MCF 10A (cell line): ENCODE measurements at regions not wholly inside any gene's neighbourhood (a gene's known extent, or its start where the extent isn't known, plus 50 kb on each side); places are given as distances from the start of the nearest gene placed in this dataset.

Source experiments
- BruUV-seq: library from RNA; stranded (reverse); fragments of 400-500 nt; replicated peaks from 2 replicates; lab custom pipeline; 2021; lab: Mats Ljungman, UMichigan
- CTCF ChIA-PET: fragments of 300-600 bp; sonication (Branson Sonifier 250); formaldehyde crosslinking; extraction: SDS; loops from one replicate; lab custom pipeline; 2021; ENCODE audit warnings: antibody characterized with exemption, inconsistent platforms; lab: Yijun Ruan, JAX
- POLR2A ChIA-PET: fragments of 300-600, 350-650 bp; sonication (Branson Sonifier 250); formaldehyde crosslinking; extraction: SDS; loops from one replicate; lab custom pipeline; 2020; ENCODE audit warnings: antibody characterized with exemption, inconsistent platforms; lab: Yijun Ruan, JAX
- DNase-seq: peaks from one replicate; pipeline ENCODE4 v3.0.0-alpha.2; 2018; ENCODE audit not compliant: unreplicated experiment
- H3K27ac Mint-ChIP-seq: one replicate; pipeline ENCODE4 v1.8.0; 2022; ENCODE audit warnings: mild to moderate bottlenecking, low read depth, mixed read lengths; ENCODE audit not compliant: unreplicated experiment
- H3K27me3 Mint-ChIP-seq: one replicate; pipeline ENCODE4 v1.8.0; 2022; ENCODE audit warnings: mixed read lengths; ENCODE audit not compliant: insufficient read depth, unreplicated experiment
- H3K36me3 Mint-ChIP-seq: one replicate; pipeline ENCODE4 v1.8.0; 2022; ENCODE audit warnings: mild to moderate bottlenecking, moderate library complexity, mixed read lengths; ENCODE audit not compliant: insufficient read depth, unreplicated experiment
- H3K4me1 Mint-ChIP-seq: one replicate; pipeline ENCODE4 v1.8.0; 2022; ENCODE audit warnings: mixed read lengths; ENCODE audit not compliant: insufficient read depth, unreplicated experiment
- H3K4me3 Mint-ChIP-seq: one replicate; pipeline ENCODE4 v1.8.0; 2022; ENCODE audit warnings: mild to moderate bottlenecking, moderate library complexity, mixed read lengths; ENCODE audit not compliant: unreplicated experiment
- H3K9me3 Mint-ChIP-seq: one replicate; pipeline ENCODE4 v1.8.0; 2022; ENCODE audit warnings: mixed read lengths; ENCODE audit not compliant: unreplicated experiment
- CTCF ChIP-seq: fragments of 200-600 bp; IDR thresholded peaks from one replicate; pipeline ENCODE4 v1.8.0; 2022; ENCODE audit warnings: antibody characterized with exemption, mild to moderate bottlenecking; ENCODE audit not compliant: unreplicated experiment
- intact Hi-C: fragments of 100-400 bp; cut with micrococcal nuclease; formaldehyde crosslinking; loops from 2 replicates; pipeline ENCODE4 v1.14.1; 2022

GRCh38 chr6:40044196-40044595, 109.9 kb upstream of the MOCS1 start:
- Mint-ChIP-seq H3K36me3 (no peaks in the 10 kb centered on the region), H3K27me3 (no peaks in the 10 kb centered on the region), H3K4me3 (no peak overlapping the region), H3K27ac (no peak overlapping the region), H3K9me3 (peaks cover 27% of the 10 kb centered on the region), H3K4me1 (no peaks in the 10 kb centered on the region)
- CTCF ChIA-PET: no interaction called here
- no TSS peak for BruUV-seq
- intact Hi-C loops: no loop called here
- no peak for DNase-seq
- POLR2A ChIA-PET: no interaction called here
- TF ChIP-seq CTCF: no peak

- ChIA-PET CTCF (interaction anchor here (0.6 kb wide), 1 partner anchor 1048 kb away, joined by 3 read pairs; no protein-coding TSS in a partner anchor), POLR2A (no interaction called here)
- Mint-ChIP-seq H3K27me3 (no peaks in the 10 kb centered on the region), H3K4me3 (no peak overlapping the region), H3K36me3 (no peaks in the 10 kb centered on the region), H3K4me1 (no peaks in the 10 kb centered on the region), H3K9me3 (peaks cover 27% of the 10 kb centered on the region), H3K27ac (no peak overlapping the region)
- TF ChIP-seq CTCF: no peak
- intact Hi-C loops: no loop called here
- DNase-seq: peak; percentile 30
- no TSS peak for BruUV-seq
These were observed 108.0 kb upstream of the MOCS1 start for GRCh38 chr6:40042232-40042631.

- Mint-ChIP-seq H3K27me3 (no peaks in the 10 kb centered on the region), H3K27ac (no peak overlapping the region), H3K4me3 (no peak overlapping the region), H3K36me3 (no peaks in the 10 kb centered on the region), H3K4me1 (no peaks in the 10 kb centered on the region), H3K9me3 (peaks cover 42% of the 10 kb centered on the region)
- BruUV-seq: no TSS peak
- ChIA-PET CTCF (no interaction called here), POLR2A (no interaction called here)
- intact Hi-C loops: no loop called here
- no peak for TF ChIP-seq CTCF
- DNase-seq: no peak
These were observed 104.8 kb upstream of the MOCS1 start for GRCh38 chr6:40039042-40039441.

- intact Hi-C loops: no loop called here
- no TSS peak for BruUV-seq
- ChIA-PET CTCF (interaction anchor here (1.0 kb wide), 1 partner anchor 57 kb away, joined by 3 read pairs; no protein-coding TSS in a partner anchor), POLR2A (no interaction called here)
- DNase-seq: no peak
- no peaks in the 10 kb centered on the region for H3K4me1 Mint-ChIP-seq
- no peak for TF ChIP-seq CTCF
- H3K36me3 Mint-ChIP-seq: no peaks in the 10 kb centered on the region
- no peak overlapping the region for H3K4me3 Mint-ChIP-seq
- H3K27me3 Mint-ChIP-seq: no peaks in the 10 kb centered on the region
- peaks cover 42% of the 10 kb centered on the region for H3K9me3 Mint-ChIP-seq
- no peak overlapping the region for H3K27ac Mint-ChIP-seq
These were observed 104.4 kb upstream of the MOCS1 start for GRCh38 chr6:40038626-40039025.
